Loucy (cell line): ENCODE measurements at regions not wholly inside any gene's neighbourhood (a gene's known extent, or its start where the extent isn't known, plus 50 kb on each side); places are given as distances from the start of the nearest gene placed in this dataset.

Source experiments
- H2AFZ ChIP-seq: fragments of 200-600 bp; sonication (generic); 2 replicates; pipeline ENCODE4 v1.6.0; 2016; ENCODE audit warnings: antibody characterized with exemption, mild to moderate bottlenecking, low read length, moderate library complexity
- H3F3A ChIP-seq: fragments of 200-600 bp; 2 replicates; pipeline ENCODE4 v1.6.0; 2016; ENCODE audit warnings: antibody characterized with exemption, low read depth, mild to moderate bottlenecking
- H3K27me3 ChIP-seq: fragments of 200-600 bp; sonication (generic); 2 replicates; pipeline ENCODE4 v1.6.1; 2014; ENCODE audit warnings: low read length, mild to moderate bottlenecking; ENCODE audit not compliant: insufficient read depth, poor library complexity, severe bottlenecking
- H3K36me3 ChIP-seq: fragments of 200-600 bp; sonication (generic); 2 replicates; pipeline ENCODE4 v1.6.1; 2016; ENCODE audit warnings: low read length; ENCODE audit not compliant: insufficient read depth
- H3K4me1 ChIP-seq: fragments of 200-600 bp; sonication (generic); 2 replicates; pipeline ENCODE4 v1.5.1; 2014; ENCODE audit warnings: low read length, mild to moderate bottlenecking; ENCODE audit not compliant: insufficient read depth, poor library complexity, severe bottlenecking
- H3K4me2 ChIP-seq: fragments of 200-600 bp; sonication (generic); 2 replicates; pipeline ENCODE4 v1.6.0; 2014; ENCODE audit warnings: antibody characterized with exemption, low read length, low read depth, mild to moderate bottlenecking; ENCODE audit not compliant: poor library complexity, severe bottlenecking
- H3K4me3 ChIP-seq: fragments of 200-600 bp; sonication (generic); 2 replicates; pipeline ENCODE4 v1.5.1; 2014; ENCODE audit warnings: low read length, mild to moderate bottlenecking, mixed read lengths; ENCODE audit not compliant: poor library complexity, severe bottlenecking
- H3K79me2 ChIP-seq: fragments of 200-600 bp; sonication (generic); 2 replicates; pipeline ENCODE4 v1.6.1; 2014; ENCODE audit warnings: low read length; ENCODE audit not compliant: insufficient read depth
- H3K9ac ChIP-seq: fragments of 200-600 bp; sonication (generic); 2 replicates; pipeline ENCODE4 v1.6.0; 2014; ENCODE audit warnings: mild to moderate bottlenecking, low read depth, low read length, moderate library complexity; ENCODE audit not compliant: poor library complexity, severe bottlenecking
- H3K9me2 ChIP-seq: fragments of 200-600 bp; sonication (generic); replicated peaks from 2 replicates; pipeline ENCODE4 v1.6.1; 2016; ENCODE audit warnings: low read depth, low read length, mixed read lengths
- H3K9me3 ChIP-seq: fragments of 200-600 bp; sonication (generic); 2 replicates; pipeline ENCODE4 v1.6.1; 2014; ENCODE audit warnings: mild to moderate bottlenecking, antibody characterized with exemption, low read length, low read depth; ENCODE audit not compliant: insufficient read depth
- H4K20me1 ChIP-seq: fragments of 200-600 bp; sonication (generic); 2 replicates; pipeline ENCODE4 v1.6.0; 2014; ENCODE audit warnings: antibody characterized with exemption, low read length, mild to moderate bottlenecking; ENCODE audit not compliant: insufficient read depth, poor library complexity, severe bottlenecking
- EZH2phosphoT487 ChIP-seq: fragments of 200-600 bp; IDR thresholded peaks from 2 replicates; pipeline ENCODE4 v1.6.1; 2018; ENCODE audit warnings: antibody characterized with exemption, mild to moderate bottlenecking, moderate library complexity, borderline replicate concordance
- TF ChIP-seq, protein P1 (sequence below): fragments of 200-600 bp; sonication (generic); conservative IDR thresholded peaks from 2 replicates; pipeline ENCODE4 v1.5.1; 2014; ENCODE audit warnings: mild to moderate bottlenecking, antibody characterized with exemption, low read length

DNA sequence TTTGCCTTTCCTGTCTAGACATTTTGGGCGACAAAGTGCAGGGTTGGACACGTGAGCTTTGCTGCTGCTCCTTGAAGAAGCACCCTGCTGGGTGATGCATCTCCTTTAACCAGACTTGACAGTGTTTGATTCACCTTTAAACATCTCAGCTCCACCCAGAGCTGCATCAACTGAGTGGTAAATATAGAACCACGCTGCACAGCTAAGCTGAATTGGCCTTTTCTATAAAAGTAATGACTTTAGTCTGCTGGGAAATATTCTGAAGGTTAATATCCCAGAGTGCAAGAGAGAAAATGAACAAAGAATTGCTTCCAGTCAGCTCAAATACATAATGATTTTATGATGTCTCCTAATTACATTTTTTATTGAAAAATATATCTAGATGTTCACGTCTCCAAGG is 264.3 kb upstream of the ADCY2 start:
- TF ChIP-seq, protein P1, sequence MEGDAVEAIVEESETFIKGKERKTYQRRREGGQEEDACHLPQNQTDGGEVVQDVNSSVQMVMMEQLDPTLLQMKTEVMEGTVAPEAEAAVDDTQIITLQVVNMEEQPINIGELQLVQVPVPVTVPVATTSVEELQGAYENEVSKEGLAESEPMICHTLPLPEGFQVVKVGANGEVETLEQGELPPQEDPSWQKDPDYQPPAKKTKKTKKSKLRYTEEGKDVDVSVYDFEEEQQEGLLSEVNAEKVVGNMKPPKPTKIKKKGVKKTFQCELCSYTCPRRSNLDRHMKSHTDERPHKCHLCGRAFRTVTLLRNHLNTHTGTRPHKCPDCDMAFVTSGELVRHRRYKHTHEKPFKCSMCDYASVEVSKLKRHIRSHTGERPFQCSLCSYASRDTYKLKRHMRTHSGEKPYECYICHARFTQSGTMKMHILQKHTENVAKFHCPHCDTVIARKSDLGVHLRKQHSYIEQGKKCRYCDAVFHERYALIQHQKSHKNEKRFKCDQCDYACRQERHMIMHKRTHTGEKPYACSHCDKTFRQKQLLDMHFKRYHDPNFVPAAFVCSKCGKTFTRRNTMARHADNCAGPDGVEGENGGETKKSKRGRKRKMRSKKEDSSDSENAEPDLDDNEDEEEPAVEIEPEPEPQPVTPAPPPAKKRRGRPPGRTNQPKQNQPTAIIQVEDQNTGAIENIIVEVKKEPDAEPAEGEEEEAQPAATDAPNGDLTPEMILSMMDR, result no peak
- TF ChIP-seq EZH2phosphoT487, result no peak
- H3K4me2 ChIP-seq, result no peak overlapping the region
- no peaks in the 10 kb centered on the region for H3K27me3 ChIP-seq
- no peaks in the 10 kb centered on the region for H3K4me1 ChIP-seq
- H3K9me3 ChIP-seq, result no peaks in the 10 kb centered on the region; the same call in 1 of the 2 replicates
- H3K9ac ChIP-seq, result no peak overlapping the region
- H3K4me3 ChIP-seq, result no peak overlapping the region
- no peaks in the 10 kb centered on the region for H4K20me1 ChIP-seq
- H3F3A ChIP-seq, result no peaks in the 10 kb centered on the region
- no peak overlapping the region for H2AFZ ChIP-seq
- H3K9me2 ChIP-seq, result no peaks in the 10 kb centered on the region
- H3K36me3 ChIP-seq, result no peaks in the 10 kb centered on the region
- H3K79me2 ChIP-seq, result no peaks in the 10 kb centered on the region

DNA sequence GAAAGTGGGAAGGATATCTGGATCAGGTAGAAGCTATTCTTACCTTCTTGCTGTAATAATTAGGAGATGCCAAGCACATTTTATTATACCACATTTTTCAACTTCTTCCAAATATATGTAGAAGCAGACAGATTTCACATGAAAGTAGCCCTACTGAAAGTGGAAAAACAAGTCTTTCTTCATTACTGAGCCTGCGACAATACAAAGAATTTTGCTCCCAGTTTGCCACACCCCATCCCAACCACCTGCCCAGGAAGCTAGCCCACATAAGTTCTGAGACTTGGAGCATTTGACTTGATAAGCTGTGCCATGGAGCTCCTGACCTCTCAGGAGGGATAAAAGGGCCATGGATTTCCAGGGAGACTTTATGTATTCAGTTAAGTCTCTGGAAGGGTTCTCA is 249.1 kb upstream of the ADCY2 start:
- H2AFZ ChIP-seq, result no peak overlapping the region
- H3K9me2 ChIP-seq, result no peaks in the 10 kb centered on the region
- TF ChIP-seq, protein P1, result no peak
- TF ChIP-seq EZH2phosphoT487, result no peak
- no peaks in the 10 kb centered on the region; the same call in 1 of the 2 replicates for H3K9me3 ChIP-seq
- H3K4me1 ChIP-seq, result no peaks in the 10 kb centered on the region
- no peaks in the 10 kb centered on the region for H3K27me3 ChIP-seq
- H3K79me2 ChIP-seq, result no peaks in the 10 kb centered on the region
- H4K20me1 ChIP-seq, result no peaks in the 10 kb centered on the region
- H3K36me3 ChIP-seq, result no peaks in the 10 kb centered on the region
- H3K4me2 ChIP-seq, result no peak overlapping the region
- H3K4me3 ChIP-seq, result no peak overlapping the region
- H3F3A ChIP-seq, result no peaks in the 10 kb centered on the region
- H3K9ac ChIP-seq, result no peak overlapping the region

DNA sequence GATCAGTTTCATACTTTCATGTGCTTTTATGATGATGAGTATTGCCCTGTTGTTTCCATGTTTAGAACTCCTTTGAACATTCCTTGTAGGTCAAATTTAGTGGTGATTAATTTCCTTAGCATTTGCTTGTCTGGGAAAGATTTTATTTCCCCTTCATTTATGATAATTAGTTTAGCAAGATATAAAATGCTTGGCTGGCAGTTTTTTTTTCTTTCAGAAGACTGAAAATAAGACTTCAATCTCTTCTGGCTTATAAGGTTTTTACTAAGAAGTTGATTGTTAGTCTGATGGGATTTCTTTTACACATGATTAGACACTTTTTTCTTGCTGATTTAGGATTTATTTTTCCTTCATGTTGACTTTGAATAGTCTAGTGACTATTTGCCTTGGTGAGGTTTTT is 238.9 kb upstream of the ADCY2 start:
- H3K36me3 ChIP-seq, result no peaks in the 10 kb centered on the region
- H3K4me3 ChIP-seq, result no peak overlapping the region
- H3K27me3 ChIP-seq, result no peaks in the 10 kb centered on the region
- H3K4me2 ChIP-seq, result no peak overlapping the region
- H3K9me2 ChIP-seq, result no peaks in the 10 kb centered on the region
- H3K9me3 ChIP-seq, result no peaks in the 10 kb centered on the region
- H4K20me1 ChIP-seq, result no peaks in the 10 kb centered on the region
- no peak for TF ChIP-seq EZH2phosphoT487
- TF ChIP-seq, protein P1, result no peak
- H2AFZ ChIP-seq, result no peak overlapping the region
- no peak overlapping the region for H3K9ac ChIP-seq
- H3K4me1 ChIP-seq, result no peaks in the 10 kb centered on the region
- no peaks in the 10 kb centered on the region for H3K79me2 ChIP-seq
- H3F3A ChIP-seq, result no peaks in the 10 kb centered on the region
